Osteoblast (primary cell): ENCODE measurements at regions not wholly inside any gene's neighbourhood (a gene's known extent, or its start where the extent isn't known, plus 50 kb on each side); places are given as distances from the start of the nearest gene placed in this dataset.

Experiments used
- DNase-seq: peaks from one replicate; pipeline ENCODE4 v3.0.0; 2011; ENCODE audit warnings: low spot score, mixed read lengths; ENCODE audit not compliant: insufficient read length; ENCODE audit errors: missing footprints
- H2AFZ ChIP-seq: 2 replicates; pipeline ENCODE4 v1.6.0; 2011; ENCODE audit warnings: mild to moderate bottlenecking, low read length
- H3K27ac ChIP-seq: 2 replicates; pipeline ENCODE4 v1.5.1; 2011; ENCODE audit warnings: mild to moderate bottlenecking, low read depth, low read length, moderate library complexity
- H3K27me3 ChIP-seq: 2 replicates; pipeline ENCODE4 v1.6.0; 2012; ENCODE audit warnings: mild to moderate bottlenecking, control low read depth, inconsistent platforms, low read length, moderate library complexity; ENCODE audit not compliant: insufficient read depth
- H3K36me3 ChIP-seq: 2 replicates; pipeline ENCODE4 v1.5.1; 2011; ENCODE audit warnings: mild to moderate bottlenecking, low read length, control low read depth, moderate library complexity; ENCODE audit not compliant: insufficient read depth
- H3K4me1 ChIP-seq: 2 replicates; pipeline ENCODE4 v1.5.1; 2011; ENCODE audit warnings: mild to moderate bottlenecking, low read length, control low read depth, moderate library complexity; ENCODE audit not compliant: insufficient read depth
- H3K4me2 ChIP-seq: 2 replicates; pipeline ENCODE4 v1.6.0; 2011; ENCODE audit warnings: mild to moderate bottlenecking, low read length; ENCODE audit not compliant: insufficient read depth
- H3K4me3 ChIP-seq: fragments of 200-600 bp; sonication (generic); 3 replicates; pipeline ENCODE4 v1.5.1; 2012; ENCODE audit warnings: mild to moderate bottlenecking, low read length, inconsistent platforms; ENCODE audit not compliant: insufficient read depth
- H3K79me2 ChIP-seq: 2 replicates; pipeline ENCODE4 v1.6.0; 2012; ENCODE audit warnings: mild to moderate bottlenecking, low read length, control low read depth, inconsistent platforms; ENCODE audit not compliant: insufficient read depth
- H3K9me3 ChIP-seq: 2 replicates; pipeline ENCODE4 v1.5.1; 2011; ENCODE audit warnings: low read depth, low read length, control low read depth
- H4K20me1 ChIP-seq: 2 replicates; pipeline ENCODE4 v1.6.0; 2012; ENCODE audit warnings: mild to moderate bottlenecking, low read length, control low read depth; ENCODE audit not compliant: insufficient read depth
- TF ChIP-seq, protein P1 (sequence below): IDR thresholded peaks from 2 replicates; pipeline ENCODE4 v1.5.1; 2011; ENCODE audit warnings: mild to moderate bottlenecking, low read depth, low read length, moderate library complexity; ENCODE audit errors: extremely low read depth

DNA sequence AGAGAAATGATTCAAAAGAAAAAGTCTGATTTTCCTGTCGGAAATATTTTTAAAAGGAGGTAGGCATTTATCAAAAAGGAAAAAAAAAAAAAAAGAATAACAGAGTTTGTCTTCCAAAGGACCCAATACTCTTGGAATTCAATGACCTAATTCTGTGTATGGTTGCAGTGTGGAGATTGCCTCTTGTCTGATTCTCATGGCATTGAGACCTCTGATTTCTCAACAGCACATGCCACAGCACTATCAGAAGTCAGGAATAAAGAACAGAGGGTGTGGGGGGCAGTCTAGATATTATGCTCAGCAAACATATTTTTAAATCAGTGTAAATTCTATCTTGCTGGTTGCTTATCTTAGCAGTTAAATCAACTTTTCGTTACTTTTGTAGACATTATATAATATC is 81.3 kb upstream of the SOX9 start:
- no peak overlapping the region for H2AFZ ChIP-seq
- H3K27me3 ChIP-seq = no peaks in the 10 kb centered on the region
- H3K27ac ChIP-seq = no peak overlapping the region
- H3K36me3 ChIP-seq = no peaks in the 10 kb centered on the region
- no peaks in the 10 kb centered on the region for H4K20me1 ChIP-seq
- DNase-seq = no peak
- no peaks in the 10 kb centered on the region for H3K4me1 ChIP-seq
- no peaks in the 10 kb centered on the region for H3K9me3 ChIP-seq
- TF ChIP-seq, protein P1, sequence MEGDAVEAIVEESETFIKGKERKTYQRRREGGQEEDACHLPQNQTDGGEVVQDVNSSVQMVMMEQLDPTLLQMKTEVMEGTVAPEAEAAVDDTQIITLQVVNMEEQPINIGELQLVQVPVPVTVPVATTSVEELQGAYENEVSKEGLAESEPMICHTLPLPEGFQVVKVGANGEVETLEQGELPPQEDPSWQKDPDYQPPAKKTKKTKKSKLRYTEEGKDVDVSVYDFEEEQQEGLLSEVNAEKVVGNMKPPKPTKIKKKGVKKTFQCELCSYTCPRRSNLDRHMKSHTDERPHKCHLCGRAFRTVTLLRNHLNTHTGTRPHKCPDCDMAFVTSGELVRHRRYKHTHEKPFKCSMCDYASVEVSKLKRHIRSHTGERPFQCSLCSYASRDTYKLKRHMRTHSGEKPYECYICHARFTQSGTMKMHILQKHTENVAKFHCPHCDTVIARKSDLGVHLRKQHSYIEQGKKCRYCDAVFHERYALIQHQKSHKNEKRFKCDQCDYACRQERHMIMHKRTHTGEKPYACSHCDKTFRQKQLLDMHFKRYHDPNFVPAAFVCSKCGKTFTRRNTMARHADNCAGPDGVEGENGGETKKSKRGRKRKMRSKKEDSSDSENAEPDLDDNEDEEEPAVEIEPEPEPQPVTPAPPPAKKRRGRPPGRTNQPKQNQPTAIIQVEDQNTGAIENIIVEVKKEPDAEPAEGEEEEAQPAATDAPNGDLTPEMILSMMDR = no peak
- no peak overlapping the region for H3K4me2 ChIP-seq
- H3K79me2 ChIP-seq = no peaks in the 10 kb centered on the region
- H3K4me3 ChIP-seq = no peak overlapping the region

DNA sequence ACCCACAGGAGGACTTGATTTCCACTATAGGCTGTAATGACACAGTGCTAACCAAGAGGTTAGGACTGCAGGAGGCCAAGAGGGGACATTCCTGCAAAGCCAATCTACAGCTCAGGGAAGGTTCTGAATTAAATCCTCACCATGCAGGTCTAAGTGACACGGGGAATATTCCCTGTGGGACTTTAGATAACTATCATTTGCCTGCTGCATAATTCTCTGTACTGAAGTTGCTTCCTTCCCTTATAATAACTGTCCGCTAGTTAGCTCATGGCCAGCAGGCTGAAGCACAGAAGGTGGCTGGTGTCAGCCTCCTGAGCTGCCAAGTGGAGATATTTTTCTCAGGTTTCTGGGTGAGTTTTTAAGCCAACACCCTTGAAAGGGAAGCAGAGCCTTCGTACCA is 74.6 kb upstream of the SOX9 start:
- peaks cover 6% of the 10 kb centered on the region for H3K27me3 ChIP-seq
- H3K9me3 ChIP-seq = no peaks in the 10 kb centered on the region
- no peak overlapping the region for H3K27ac ChIP-seq
- no peaks in the 10 kb centered on the region for H3K4me1 ChIP-seq
- H3K36me3 ChIP-seq = no peaks in the 10 kb centered on the region
- TF ChIP-seq, protein P1 = no peak
- H4K20me1 ChIP-seq = no peaks in the 10 kb centered on the region
- no peak overlapping the region for H2AFZ ChIP-seq
- no peaks in the 10 kb centered on the region for H3K79me2 ChIP-seq
- DNase-seq = no peak
- H3K4me3 ChIP-seq = no peak overlapping the region
- no peak overlapping the region for H3K4me2 ChIP-seq

DNA sequence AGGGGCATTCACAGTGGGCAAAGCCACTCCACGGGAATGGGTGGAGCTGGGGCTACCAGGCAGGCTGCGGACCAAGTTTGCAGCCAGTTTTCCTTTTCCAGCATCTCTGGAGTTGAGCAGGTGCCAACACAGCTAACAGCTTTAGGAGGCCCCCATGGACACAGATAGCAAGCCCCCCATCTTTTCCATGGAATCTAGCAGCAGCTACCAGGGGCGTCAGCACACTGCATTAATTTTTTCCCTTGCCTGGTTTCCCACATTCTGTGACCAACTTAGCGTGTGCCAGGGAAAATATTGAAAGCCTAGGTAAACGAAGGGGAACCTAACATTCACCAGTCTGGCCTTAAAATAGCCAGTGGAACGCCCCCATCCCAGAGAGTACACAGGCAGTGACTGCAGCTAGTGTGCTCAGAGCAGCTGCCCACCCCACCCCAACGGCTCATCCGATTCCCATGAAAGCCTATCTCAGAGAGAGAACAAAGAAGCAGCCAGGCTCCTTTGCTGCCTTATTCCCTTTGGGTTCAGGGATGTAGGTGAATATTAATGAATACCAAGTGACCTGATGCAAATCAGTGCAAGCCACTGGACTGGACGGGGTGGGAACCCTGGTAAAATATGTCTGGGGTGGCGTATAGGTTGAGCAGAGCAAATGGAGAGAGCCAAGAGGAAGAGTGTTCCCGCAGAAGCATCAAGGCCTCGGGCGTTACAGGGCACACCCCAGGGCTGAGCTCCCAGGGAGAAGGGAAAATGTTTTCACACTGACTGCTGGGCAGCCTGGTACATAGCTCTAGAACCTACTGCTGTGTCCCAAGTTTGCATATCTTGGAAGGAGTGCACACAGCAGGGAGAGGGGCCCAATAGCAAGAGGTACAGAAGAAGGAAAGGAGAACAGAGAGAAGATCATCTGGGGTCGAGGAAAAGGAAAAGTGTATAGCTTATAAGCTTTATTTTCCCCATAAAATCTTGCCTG is 73.9 kb upstream of the SOX9 start:
- no peak for DNase-seq
- TF ChIP-seq, protein P1 = no peak
- no peak overlapping the region for H3K4me3 ChIP-seq
- H3K36me3 ChIP-seq = no peaks in the 10 kb centered on the region
- H3K4me2 ChIP-seq = no peak overlapping the region
- no peaks in the 10 kb centered on the region for H3K79me2 ChIP-seq
- H3K27ac ChIP-seq = no peak overlapping the region
- H3K27me3 ChIP-seq = peaks cover 6% of the 10 kb centered on the region
- no peaks in the 10 kb centered on the region for H3K9me3 ChIP-seq
- H2AFZ ChIP-seq = no peak overlapping the region
- no peaks in the 10 kb centered on the region for H4K20me1 ChIP-seq
- H3K4me1 ChIP-seq = no peaks in the 10 kb centered on the region

DNA sequence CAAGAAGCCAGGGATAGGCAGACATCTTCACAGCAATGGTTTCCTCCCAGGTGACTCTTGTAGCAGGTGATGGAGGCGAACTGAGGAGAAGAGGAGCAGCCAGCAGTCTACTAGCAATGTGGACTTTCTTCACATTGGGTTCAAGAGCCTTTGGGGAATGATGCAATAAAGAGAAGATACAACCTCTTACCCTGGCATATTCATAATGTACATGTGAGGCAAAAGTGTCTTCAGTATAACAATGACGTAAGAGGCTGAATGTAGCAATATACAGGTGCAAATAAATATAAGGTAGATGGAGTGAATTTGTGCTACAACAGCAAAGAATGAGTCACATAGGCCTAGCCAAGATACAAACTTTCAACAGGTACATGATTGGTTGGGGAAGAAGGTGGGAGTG is 70.9 kb upstream of the SOX9 start:
- TF ChIP-seq, protein P1 = no peak
- no peaks in the 10 kb centered on the region for H3K4me1 ChIP-seq
- H4K20me1 ChIP-seq = no peaks in the 10 kb centered on the region
- peaks cover 25% of the 10 kb centered on the region for H3K27me3 ChIP-seq
- H3K9me3 ChIP-seq = no peaks in the 10 kb centered on the region
- no peak overlapping the region for H3K4me3 ChIP-seq
- no peak for DNase-seq
- no peak overlapping the region for H2AFZ ChIP-seq
- no peak overlapping the region for H3K27ac ChIP-seq
- no peak overlapping the region for H3K4me2 ChIP-seq
- H3K36me3 ChIP-seq = no peaks in the 10 kb centered on the region
- no peaks in the 10 kb centered on the region for H3K79me2 ChIP-seq
